ENCODE measurements at regions not wholly inside any gene's neighbourhood (a gene's known extent, or its start where the extent isn't known, plus 50 kb on each side); places are given as distances from the start of the nearest gene placed in this dataset.
A peak's percentile ranks its signal among the peaks of the same experiment; 100 is the strongest.

- H3K27me3 Mint-ChIP-seq (ENCODE audit: low read depth) = no peaks in the 10 kb centered on the region
- TF ChIP-seq CTCF (IDR thresholded peaks at IDR 0.05; ENCODE audit: unreplicated experiment) = no peak
- H3K9me3 Mint-ChIP-seq = peaks cover 14% of the 10 kb centered on the region
- no peaks in the 10 kb centered on the region for H3K36me3 Mint-ChIP-seq
- H3K27ac Mint-ChIP-seq = no peak overlapping the region
- no peaks in the 10 kb centered on the region for H3K4me1 Mint-ChIP-seq
- H3K4me3 Mint-ChIP-seq = no peak overlapping the region
- DNase-seq (ENCODE audit: low spot score in 2 of 2, unreplicated experiment in 2 of 2) = no peak
Measured at GRCh38 chr11:69566001-69566400, 75.0 kb upstream of the CCND1 start.

GRCh38 chr11:69567951-69568808, 72.8 kb upstream of the CCND1 start:
- no peak overlapping the region for H3K27ac Mint-ChIP-seq
- no peak overlapping the region for H3K4me3 Mint-ChIP-seq
- peak in 1 of 2 experiments; percentile 21 for DNase-seq (ENCODE audit: low spot score in 2 of 2, unreplicated experiment in 2 of 2)
- H3K9me3 Mint-ChIP-seq = peaks cover 9% of the 10 kb centered on the region
- no peaks in the 10 kb centered on the region for H3K4me1 Mint-ChIP-seq
- no peaks in the 10 kb centered on the region for H3K27me3 Mint-ChIP-seq (ENCODE audit: low read depth)
- no peaks in the 10 kb centered on the region for H3K36me3 Mint-ChIP-seq
- no peak for TF ChIP-seq CTCF (IDR thresholded peaks at IDR 0.05; ENCODE audit: unreplicated experiment)

- Mint-ChIP-seq H3K9me3 (peaks cover 9% of the 10 kb centered on the region), H3K4me3 (no peak overlapping the region), H3K27me3 (ENCODE audit: low read depth) (no peaks in the 10 kb centered on the region), H3K4me1 (no peaks in the 10 kb centered on the region), H3K36me3 (no peaks in the 10 kb centered on the region), H3K27ac (no peak overlapping the region)
- DNase-seq (ENCODE audit: low spot score in 2 of 2, unreplicated experiment in 2 of 2) = no peak
- TF ChIP-seq CTCF (IDR thresholded peaks at IDR 0.05; ENCODE audit: unreplicated experiment) = no peak
Measured at GRCh38 chr11:69568809-69569097, 72.2 kb upstream of the CCND1 start.

- Mint-ChIP-seq H3K4me3 (no peak overlapping the region), H3K27ac (no peak overlapping the region), H3K9me3 (peaks cover 9% of the 10 kb centered on the region), H3K36me3 (no peaks in the 10 kb centered on the region), H3K27me3 (ENCODE audit: low read depth) (no peaks in the 10 kb centered on the region), H3K4me1 (no peaks in the 10 kb centered on the region)
- TF ChIP-seq CTCF (IDR thresholded peaks at IDR 0.05; ENCODE audit: unreplicated experiment) = no peak
- no peak for DNase-seq (ENCODE audit: low spot score in 2 of 2, unreplicated experiment in 2 of 2)
Measured at GRCh38 chr11:69569306-69570200, 71.4 kb upstream of the CCND1 start.

GRCh38 chr11:69572233-69572860, 68.6 kb upstream of the CCND1 start:
- Mint-ChIP-seq H3K27me3 (ENCODE audit: low read depth) (no peaks in the 10 kb centered on the region), H3K9me3 (no peaks in the 10 kb centered on the region), H3K4me1 (no peaks in the 10 kb centered on the region), H3K4me3 (no peak overlapping the region), H3K36me3 (no peaks in the 10 kb centered on the region), H3K27ac (no peak overlapping the region)
- no peak for DNase-seq (ENCODE audit: low spot score in 2 of 2, unreplicated experiment in 2 of 2)
- no peak for TF ChIP-seq CTCF (IDR thresholded peaks at IDR 0.05; ENCODE audit: unreplicated experiment)
